ENCODE measurements at regions not wholly inside any gene's neighbourhood (a gene's known extent, or its start where the extent isn't known, plus 50 kb on each side); places are given as distances from the start of the nearest gene placed in this dataset.

GRCh38 chr21:25215698-25216384 lies 391.4 kb downstream of the MRPL39 start:
- Histone ChIP-seq H3K4me2 (ENCODE audit: insufficient read depth, low read length) (no peak overlapping the region), H4K20me1 (replicated peaks; ENCODE audit: control insufficient read depth, extremely low read depth, insufficient read depth, low read length) (no peaks in the 10 kb centered on the region), H3K4me1 (ENCODE audit: control insufficient read depth, extremely low read depth, insufficient read depth, low read length) (no peaks in the 10 kb centered on the region), H3K27me3 (ENCODE audit: control insufficient read depth in 2 of 2, insufficient read depth in 2 of 2, low read length in 2 of 2) (no peaks in the 10 kb centered on the region), H3K9me1 (replicated peaks; ENCODE audit: control insufficient read depth, extremely low read depth, insufficient read depth, low read length) (no peaks in the 10 kb centered on the region), H2AFZ (ENCODE audit: low read depth, low read length) (no peak overlapping the region), H3K9me3 (replicated peaks; ENCODE audit: control insufficient read depth, insufficient read depth, low read length) (no peaks in the 10 kb centered on the region), H3K36me3 (ENCODE audit: control insufficient read depth in 2 of 2, extremely low read depth in 1 of 2, insufficient read depth in 2 of 2, low read length in 2 of 2) (no peaks in the 10 kb centered on the region), H3K27ac (ENCODE audit: insufficient read depth, low read depth, low read length) (no peak overlapping the region), H3K9ac (replicated peaks; ENCODE audit: extremely low read depth, insufficient read depth, low read length) (no peak overlapping the region), H3K4me3 (replicated peaks in 1 of 3; ENCODE audit: insufficient read depth in 1 of 3, low read depth in 1 of 3, low read length in 3 of 3) (no peak overlapping the region), H3K79me2 (ENCODE audit: control insufficient read depth, insufficient read depth, low read length) (no peaks in the 10 kb centered on the region)
- ChIA-PET POLR2A (no interaction called here), CTCF (no interaction called here)
- intact Hi-C loops (cut with micrococcal nuclease) (no loop called here), dilution Hi-C loops (cut with MboI; ENCODE audit: extremely low pct_ligation_motif_present, low sequenced_read_pairs) (no loop called here)
- no peak for DNase-seq (ENCODE audit: low read depth, low spot score)
- BruUV-seq (replicated peaks), result no TSS peak
- no peak for FAIRE-seq
- TF ChIP-seq GATA2 (IDR thresholded peaks at IDR 0.05; ENCODE audit: insufficient read depth, insufficient read length, low read depth, low read length), result no peak
- TF ChIP-seq, protein P1, sequence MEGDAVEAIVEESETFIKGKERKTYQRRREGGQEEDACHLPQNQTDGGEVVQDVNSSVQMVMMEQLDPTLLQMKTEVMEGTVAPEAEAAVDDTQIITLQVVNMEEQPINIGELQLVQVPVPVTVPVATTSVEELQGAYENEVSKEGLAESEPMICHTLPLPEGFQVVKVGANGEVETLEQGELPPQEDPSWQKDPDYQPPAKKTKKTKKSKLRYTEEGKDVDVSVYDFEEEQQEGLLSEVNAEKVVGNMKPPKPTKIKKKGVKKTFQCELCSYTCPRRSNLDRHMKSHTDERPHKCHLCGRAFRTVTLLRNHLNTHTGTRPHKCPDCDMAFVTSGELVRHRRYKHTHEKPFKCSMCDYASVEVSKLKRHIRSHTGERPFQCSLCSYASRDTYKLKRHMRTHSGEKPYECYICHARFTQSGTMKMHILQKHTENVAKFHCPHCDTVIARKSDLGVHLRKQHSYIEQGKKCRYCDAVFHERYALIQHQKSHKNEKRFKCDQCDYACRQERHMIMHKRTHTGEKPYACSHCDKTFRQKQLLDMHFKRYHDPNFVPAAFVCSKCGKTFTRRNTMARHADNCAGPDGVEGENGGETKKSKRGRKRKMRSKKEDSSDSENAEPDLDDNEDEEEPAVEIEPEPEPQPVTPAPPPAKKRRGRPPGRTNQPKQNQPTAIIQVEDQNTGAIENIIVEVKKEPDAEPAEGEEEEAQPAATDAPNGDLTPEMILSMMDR (IDR thresholded peaks at IDR 0.05; ENCODE audit: extremely low read depth in 1 of 2, insufficient read depth in 1 of 2, low read depth in 1 of 2, low read length in 2 of 2), result no peak
- no peak for TF ChIP-seq MYC (IDR thresholded peaks at IDR 0.05; ENCODE audit: low read depth, low read length)
- TF ChIP-seq JUN (IDR thresholded peaks at IDR 0.05; ENCODE audit: borderline replicate concordance, insufficient read depth, insufficient read length, low read depth), result no peak
- TF ChIP-seq POLR2AphosphoS5 (IDR thresholded peaks at IDR 0.05; ENCODE audit: insufficient read depth, low read depth, low read length), result no peak
- no peak for TF ChIP-seq EZH2 (IDR thresholded peaks at IDR 0.05; ENCODE audit: borderline replicate concordance, low read depth, low read length, severe bottlenecking)
- TF ChIP-seq FOS (IDR thresholded peaks at IDR 0.05; ENCODE audit: borderline replicate concordance, insufficient read depth, low read length), result no peak
- no peak for TF ChIP-seq POLR2A (IDR thresholded peaks at IDR 0.05; ENCODE audit: low read depth, low read length)
- no peak for TF ChIP-seq MAX (IDR thresholded peaks at IDR 0.05; ENCODE audit: insufficient read depth, insufficient read length)

All from endothelial cell of umbilical vein (primary cell).